ENCODE measurements at regions not wholly inside any gene's neighbourhood (a gene's known extent, or its start where the extent isn't known, plus 50 kb on each side); places are given as distances from the start of the nearest gene placed in this dataset.

GRCh38 chr13:63381078-63381859, 1965.6 kb upstream of the PCDH20 start:
- no peak for DNase-seq (ENCODE audit: low read depth in 2 of 2)

DNA sequence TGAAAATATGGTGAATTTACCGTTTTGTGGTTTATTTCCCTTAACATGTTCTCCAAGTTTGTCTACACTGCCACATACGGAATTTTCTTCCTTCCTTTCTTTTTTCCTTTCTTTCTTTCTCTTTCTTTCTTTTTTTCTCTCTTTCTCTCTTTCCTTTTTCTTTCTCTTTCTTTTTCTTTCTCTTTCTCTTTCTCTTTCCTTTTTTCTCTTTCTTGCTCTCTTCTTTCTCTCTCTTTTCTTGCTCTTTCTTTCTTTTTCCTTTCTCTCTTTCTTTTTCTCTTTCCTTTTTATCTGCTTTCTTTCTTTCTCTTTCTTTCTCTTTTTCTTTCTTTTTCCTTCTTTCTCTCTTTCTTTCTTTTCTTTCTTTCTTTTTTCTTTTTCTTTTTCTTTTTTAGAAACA, 1962.3 kb upstream of the PCDH20 start:
- DNase-seq (ENCODE audit: low read depth in 2 of 2) = no peak

DNA sequence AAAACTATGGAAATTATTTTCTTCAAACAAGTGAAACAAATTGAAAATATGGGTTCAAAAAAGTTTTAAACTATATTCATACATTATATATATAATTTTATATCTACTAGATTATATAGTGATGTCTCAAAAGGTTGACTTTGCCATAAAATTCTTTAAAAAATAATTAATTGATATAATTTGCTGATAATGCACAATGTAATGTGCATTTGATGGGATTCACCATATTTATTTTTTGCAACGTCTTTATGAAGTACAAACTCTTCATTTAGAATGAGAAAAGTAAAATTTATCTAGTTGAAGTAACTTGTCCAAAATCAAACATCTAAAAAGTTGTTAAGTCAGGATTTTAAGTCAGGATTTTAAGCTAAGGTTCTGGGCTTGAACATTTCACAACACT, 1954.5 kb upstream of the PCDH20 start:
- no peak for DNase-seq (ENCODE audit: low read depth in 2 of 2)

DNA sequence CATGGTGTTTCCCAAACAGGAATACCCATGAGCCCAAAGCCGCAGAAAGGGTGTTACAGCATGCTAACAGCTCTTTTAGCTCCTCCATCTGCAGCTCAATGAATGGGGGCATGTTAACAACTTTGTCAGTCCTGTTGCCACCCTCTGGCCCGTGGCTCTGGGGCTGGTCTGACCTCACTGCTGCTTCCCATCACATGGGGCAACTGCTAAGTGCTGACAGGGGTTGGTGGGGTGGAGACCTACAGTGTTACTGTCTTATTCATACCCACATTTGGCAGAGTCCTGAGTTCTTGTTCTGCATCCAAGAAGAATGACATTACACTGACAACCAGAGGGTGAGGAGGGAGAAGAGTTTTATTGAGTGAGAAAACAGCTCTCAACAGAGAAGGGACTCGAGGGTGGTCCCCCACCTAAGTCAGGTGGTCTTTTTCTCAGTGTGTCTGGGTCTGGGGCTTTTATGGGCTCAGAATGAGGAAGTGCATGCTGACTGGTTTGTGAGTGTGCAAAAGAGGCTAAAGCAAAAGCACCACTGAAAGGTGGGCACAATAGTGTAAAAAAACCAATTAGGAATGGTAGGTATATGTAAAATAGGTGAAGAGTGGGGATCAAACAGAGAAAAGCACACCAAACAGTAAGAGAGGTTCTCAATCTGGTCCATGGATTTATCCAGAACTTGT, 1952.0 kb upstream of the PCDH20 start:
- no peak for DNase-seq (ENCODE audit: low read depth in 2 of 2)

DNA sequence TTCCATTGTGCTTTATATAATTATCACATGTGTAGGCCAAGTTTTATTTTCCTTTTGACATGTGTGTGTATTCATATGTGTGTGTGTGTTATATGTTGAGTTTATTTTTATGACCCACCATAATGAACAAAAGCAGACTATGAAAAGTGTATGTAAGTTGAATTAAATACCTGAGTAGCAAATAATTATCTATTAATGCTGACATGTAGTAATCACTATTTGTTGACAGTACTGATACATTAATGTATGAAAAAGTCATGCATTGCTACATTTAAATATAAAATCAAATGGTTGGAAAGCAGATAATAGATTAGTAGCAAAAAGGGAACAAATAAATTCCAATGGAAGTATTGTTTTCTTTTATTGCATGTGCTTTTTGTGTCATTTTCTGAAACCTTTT, 1948.5 kb upstream of the PCDH20 start:
- DNase-seq (ENCODE audit: low read depth in 2 of 2) = no peak

DNA sequence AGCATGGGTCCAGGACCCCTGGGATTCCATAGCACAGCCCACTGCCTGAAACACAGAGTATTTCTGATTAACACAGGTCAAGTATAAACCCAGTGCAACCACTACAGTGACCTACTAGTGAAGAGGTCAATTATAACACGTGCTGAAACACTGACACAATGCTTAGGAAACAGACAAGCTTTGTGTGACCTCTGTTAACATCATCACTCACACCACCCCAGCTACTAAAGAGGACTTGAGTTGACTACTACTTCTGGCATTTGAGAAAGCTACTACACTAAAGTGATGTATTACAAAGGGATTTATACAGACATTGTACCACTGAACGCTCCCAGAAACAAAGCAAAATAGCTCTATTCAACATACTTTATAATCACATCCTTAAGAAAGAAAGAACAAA, 1935.9 kb upstream of the PCDH20 start:
- DNase-seq (ENCODE audit: low read depth in 2 of 2) = no peak

- DNase-seq (ENCODE audit: low read depth in 2 of 2) = no peak
Observed at GRCh38 chr13:63351081-63351480, 1935.4 kb upstream of the PCDH20 start.

DNA sequence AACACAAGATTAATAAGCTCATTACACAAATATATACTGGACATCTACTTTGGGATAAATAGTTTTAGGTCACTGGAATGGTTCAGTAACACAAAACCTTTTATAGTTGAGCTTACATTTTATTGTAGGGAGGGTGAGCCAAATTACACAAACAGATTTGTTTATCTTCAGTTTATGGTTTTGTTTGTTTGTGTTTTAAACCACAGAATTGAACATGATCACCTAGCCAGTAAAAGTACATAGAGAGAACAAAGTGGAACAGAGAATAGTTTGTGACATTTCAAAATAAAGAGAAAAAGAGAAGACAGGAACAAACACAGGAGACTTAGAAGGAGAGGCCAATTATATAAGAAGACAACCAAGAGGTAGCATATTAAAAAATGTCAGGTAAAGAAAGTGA, 1930.2 kb upstream of the PCDH20 start:
- DNase-seq (ENCODE audit: low read depth in 2 of 2) = no peak

- no peak for DNase-seq (ENCODE audit: low read depth in 2 of 2)
Observed at GRCh38 chr13:63344711-63345110, 1929.1 kb upstream of the PCDH20 start.

DNA sequence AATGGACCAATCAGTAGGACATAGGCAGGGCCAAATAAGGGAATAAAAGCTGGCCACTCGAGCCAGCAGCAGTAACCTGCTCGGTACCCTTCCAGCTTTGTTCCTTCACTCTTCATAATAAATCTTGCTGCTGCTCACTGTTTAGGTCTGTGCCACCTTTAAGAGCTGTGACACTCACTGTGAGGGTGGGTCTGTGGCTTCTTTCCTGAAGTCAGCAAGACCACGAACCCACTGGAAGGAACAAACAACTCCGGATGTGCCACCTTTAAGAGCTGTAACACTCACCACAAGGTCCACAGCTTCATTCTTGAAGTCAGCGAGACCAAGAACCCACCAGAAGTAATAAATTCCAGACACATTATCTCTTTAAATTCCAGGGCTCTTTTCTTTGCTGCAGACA, 1922.3 kb upstream of the PCDH20 start:
- no peak for DNase-seq (ENCODE audit: low read depth in 2 of 2)

GRCh38 chr13:63337041-63337440, 1921.4 kb upstream of the PCDH20 start:
- DNase-seq (ENCODE audit: low read depth in 2 of 2) = no peak

DNA sequence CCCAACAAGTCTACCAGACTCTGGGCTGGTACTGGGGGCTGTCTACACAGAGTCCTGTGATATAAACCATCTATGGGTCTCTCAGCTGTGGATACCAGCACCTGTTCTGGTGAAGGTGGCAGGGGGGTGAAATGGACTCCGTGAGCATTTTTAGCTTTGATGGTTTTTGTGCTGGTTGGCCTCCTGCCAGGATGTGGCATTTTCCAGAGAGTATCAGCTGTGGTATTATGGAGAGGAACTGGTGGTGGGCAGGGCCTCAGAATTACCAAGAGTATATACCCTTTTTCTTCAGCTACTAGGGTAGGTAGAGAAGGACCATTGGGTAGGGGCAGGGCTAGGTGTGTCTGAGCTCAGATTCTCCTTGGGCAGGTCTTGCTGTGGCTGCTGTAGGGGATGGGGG, 1920.9 kb upstream of the PCDH20 start:
- DNase-seq (ENCODE audit: low read depth in 2 of 2) = no peak

DNA sequence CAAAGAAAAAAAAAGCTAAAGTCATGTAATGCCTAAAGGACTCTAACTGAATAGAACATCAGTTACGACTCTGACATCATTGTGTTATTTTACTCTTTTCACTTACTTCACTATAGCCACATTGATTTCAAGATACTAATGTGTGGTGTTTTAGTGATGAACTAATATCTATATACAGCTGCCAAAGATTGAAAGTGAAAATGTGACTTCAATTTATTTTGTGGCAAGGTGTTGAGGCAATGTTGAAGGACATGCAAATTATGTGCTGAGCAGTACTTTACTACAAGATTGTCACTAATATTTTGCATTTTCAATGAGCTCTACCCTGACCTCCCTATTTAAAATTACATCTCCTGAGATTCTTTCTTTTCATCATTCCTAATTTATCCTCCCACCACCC, 1911.9 kb upstream of the PCDH20 start:
- no peak for DNase-seq (ENCODE audit: low read depth in 2 of 2)

GRCh38 chr13:63323441-63323840, 1907.8 kb upstream of the PCDH20 start:
- no peak for DNase-seq (ENCODE audit: low read depth in 2 of 2)

GRCh38 chr13:63311587-63311986, 1895.9 kb upstream of the PCDH20 start:
- DNase-seq (ENCODE audit: low read depth in 2 of 2) = no peak

DNA sequence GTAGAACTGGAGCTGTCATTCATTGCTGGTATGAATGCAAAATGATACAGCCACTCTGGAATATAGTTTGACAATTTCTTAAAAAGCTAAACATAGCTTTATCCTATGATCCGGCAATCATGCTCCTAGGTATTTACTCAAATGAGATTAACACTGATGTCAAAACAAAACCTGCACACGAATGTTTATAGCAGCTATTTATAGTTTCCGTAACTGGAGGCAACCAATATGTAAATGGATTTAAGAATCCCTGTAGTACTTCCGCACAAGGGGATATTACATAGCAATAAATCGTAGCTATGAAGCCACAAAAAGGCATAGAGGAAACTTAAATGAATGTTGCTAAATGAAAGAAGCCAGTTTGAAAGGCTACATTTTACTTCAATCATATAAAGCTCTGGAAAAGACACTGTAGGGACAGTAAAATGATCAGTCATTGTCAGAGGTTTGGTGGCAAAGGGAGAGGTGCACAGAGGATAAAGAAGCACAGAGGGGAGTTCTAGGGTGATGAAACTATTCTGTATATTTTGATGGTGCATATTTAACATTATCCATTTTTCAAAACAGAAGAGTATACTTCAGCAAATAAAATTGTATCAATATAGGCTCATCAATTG, 1893.0 kb upstream of the PCDH20 start:
- no peak for DNase-seq (ENCODE audit: low read depth in 2 of 2)

DNA sequence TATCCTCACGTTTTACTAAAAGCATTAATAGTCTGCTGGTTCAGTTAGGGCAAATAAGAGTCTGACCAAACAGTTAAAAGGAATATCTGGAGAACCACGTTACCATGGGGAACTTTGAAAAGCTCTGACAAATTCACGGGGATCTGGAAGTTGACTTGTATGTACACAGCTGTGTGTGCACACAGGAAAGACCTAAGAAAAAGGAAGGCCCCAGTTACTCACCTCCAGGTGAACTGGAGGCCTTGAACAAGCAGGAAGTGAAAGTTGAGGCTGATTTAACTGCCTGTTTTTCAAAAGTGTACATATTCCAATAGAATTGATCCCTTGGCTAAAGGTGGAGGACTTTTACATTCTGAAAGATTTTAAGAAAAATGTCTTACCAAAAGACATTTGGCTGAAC, 1891.6 kb upstream of the PCDH20 start:
- DNase-seq (ENCODE audit: low read depth in 2 of 2) = no peak

- DNase-seq (ENCODE audit: low read depth in 2 of 2) = no peak
Observed at GRCh38 chr13:63305641-63306133, 1890.0 kb upstream of the PCDH20 start.

DNA sequence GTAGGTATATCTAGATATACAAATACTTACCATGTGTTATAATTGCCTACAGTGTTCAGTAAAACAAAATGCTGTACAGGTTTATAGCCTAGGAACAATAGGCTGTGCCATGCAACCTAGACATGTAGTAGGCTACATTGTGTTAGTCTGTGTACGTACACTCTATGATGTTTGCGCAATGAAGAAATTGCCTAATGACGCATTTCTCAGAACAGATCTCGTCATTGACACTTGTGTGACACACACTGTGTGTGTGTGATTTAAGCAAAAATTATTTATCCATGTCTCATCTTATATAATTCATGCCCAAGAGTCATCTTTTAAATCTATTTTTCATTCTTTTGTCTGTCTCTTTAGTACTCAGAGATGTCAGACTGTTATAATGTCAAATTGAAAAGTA, 1888.8 kb upstream of the PCDH20 start:
- DNase-seq (ENCODE audit: low read depth in 2 of 2) = no peak

DNA sequence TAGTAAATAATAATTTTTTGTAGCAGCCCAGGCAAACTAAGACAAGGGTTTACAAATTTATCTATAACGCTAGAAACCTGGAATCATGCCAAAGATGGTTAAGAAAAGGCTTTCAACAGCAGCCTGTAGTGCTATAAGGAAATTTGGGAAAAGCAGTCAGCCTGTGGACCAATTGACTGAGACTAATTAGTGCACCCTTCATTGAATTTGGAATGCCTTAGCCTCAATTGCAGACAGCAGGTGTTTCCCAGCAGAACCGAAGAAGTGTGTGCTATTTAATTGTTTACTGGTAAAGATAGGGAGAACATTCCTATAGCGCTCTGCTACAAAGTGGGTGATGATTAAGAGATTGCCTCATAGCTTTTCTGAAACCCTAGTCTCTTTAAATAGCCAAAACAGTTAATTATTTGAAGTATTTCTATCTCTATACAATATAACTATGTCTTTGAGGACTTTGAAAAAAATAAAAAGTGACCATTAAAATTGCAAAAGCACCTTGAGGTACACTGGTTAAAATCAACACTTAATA, 1884.3 kb upstream of the PCDH20 start:
- no peak for DNase-seq (ENCODE audit: low read depth in 2 of 2)

DNA sequence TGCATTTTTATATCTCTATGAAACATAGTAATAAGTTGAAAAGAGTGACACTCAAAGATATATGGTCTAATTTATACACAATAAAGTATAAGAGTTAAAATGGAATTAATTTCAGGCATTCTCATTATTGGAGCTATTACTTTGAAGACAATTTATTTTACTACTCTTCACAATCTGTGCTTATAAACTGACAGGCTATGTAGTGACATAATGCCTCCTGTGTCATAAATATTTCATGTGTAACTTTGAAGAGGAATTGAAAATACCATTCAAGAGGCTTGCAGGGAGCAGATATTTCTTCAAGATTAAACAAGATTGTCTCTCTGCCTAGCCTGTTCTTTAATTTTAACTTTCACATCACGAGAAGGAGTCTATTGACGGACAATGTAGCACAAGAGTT, 1881.5 kb upstream of the PCDH20 start:
- no peak for DNase-seq (ENCODE audit: low read depth in 2 of 2)

- no peak for DNase-seq (ENCODE audit: low read depth in 2 of 2)
Observed at GRCh38 chr13:63291701-63292100, 1876.1 kb upstream of the PCDH20 start.

- DNase-seq (ENCODE audit: low read depth in 2 of 2) = no peak
Observed at GRCh38 chr13:63288576-63288975, 1872.9 kb upstream of the PCDH20 start.
